IMR-90 (cell line): ENCODE measurements at regions not wholly inside any gene's neighbourhood (a gene's known extent, or its start where the extent isn't known, plus 50 kb on each side); places are given as distances from the start of the nearest gene placed in this dataset.

ENCODE experiments used
- ATAC-seq: fragments of 200-7000 bp; cut with Tn5 transposase; 2 replicates; pipeline ENCODE4 v1.9.1; 2020; ENCODE audit warnings: low read depth, mild to moderate bottlenecking, moderate library complexity
- BruUV-seq: library from RNA; stranded (reverse); fragments of 400-500 nt; replicated peaks from 2 replicates; lab custom pipeline; 2021; lab: Mats Ljungman, UMichigan
- CTCF ChIA-PET: fragments of 300-600 bp; formaldehyde crosslinking; extraction: SDS; loops from one replicate; lab custom pipeline; 2021; ENCODE audit warnings: antibody characterized with exemption; lab: Yijun Ruan, JAX
- POLR2A ChIA-PET: fragments of 300-600 bp; sonication (Branson Sonifier 250); formaldehyde crosslinking; loops from one replicate; lab custom pipeline; 2022; ENCODE audit warnings: antibody characterized with exemption; ENCODE audit not compliant: unreplicated experiment; lab: Charles Lee
- DNase-seq: peaks from one replicate; pipeline ENCODE4 v3.0.0; 2013
- H2AFZ ChIP-seq: replicated peaks from 2 replicates; pipeline ENCODE3; 2013; ENCODE audit warnings: low read length, mild to moderate bottlenecking; ENCODE audit not compliant: poor library complexity
- H2AK5ac ChIP-seq: 2 replicates; pipeline ENCODE4 v1.6.1; 2013; ENCODE audit warnings: low read depth, low read length, inconsistent platforms
- H2AK9ac ChIP-seq: replicated peaks from 2 replicates; pipeline ENCODE3; 2013; ENCODE audit warnings: mild to moderate bottlenecking, low read depth, low read length, moderate library complexity; ENCODE audit not compliant: poor library complexity
- H2BK120ac ChIP-seq: 2 replicates; pipeline ENCODE4 v1.6.1; 2013; ENCODE audit warnings: low read depth, low read length, inconsistent platforms
- H2BK15ac ChIP-seq: 3 replicates; pipeline ENCODE4 v1.6.1; 2013; ENCODE audit warnings: low read depth, low read length, inconsistent platforms
- H2BK20ac ChIP-seq: 2 replicates; pipeline ENCODE4 v1.6.1; 2013; ENCODE audit warnings: low read depth, mild to moderate bottlenecking, inconsistent platforms, low read length, moderate library complexity
- H2BK5ac ChIP-seq: 2 replicates; pipeline ENCODE4 v1.6.1; 2013; ENCODE audit warnings: mild to moderate bottlenecking, low read depth, low read length, inconsistent platforms; ENCODE audit not compliant: poor library complexity, severe bottlenecking
- H3K14ac ChIP-seq: replicated peaks from 2 replicates; pipeline ENCODE4 v1.6.1; 2013; ENCODE audit warnings: low read depth, low read length, inconsistent platforms
- H3K18ac ChIP-seq: 2 replicates; pipeline ENCODE4 v1.6.1; 2013; ENCODE audit warnings: low read depth, low read length, control low read depth
- H3K23ac ChIP-seq: 2 replicates; pipeline ENCODE4 v1.6.1; 2013; ENCODE audit warnings: low read depth, low read length, inconsistent platforms
- H3K27ac ChIP-seq: 2 replicates; pipeline ENCODE4 v1.5.1; 2013; ENCODE audit warnings: mild to moderate bottlenecking, control low read depth, low read length; ENCODE audit not compliant: insufficient read depth
- H3K27me3 ChIP-seq: 2 replicates; pipeline ENCODE4 v1.6.1; 2013; ENCODE audit warnings: low read length; ENCODE audit not compliant: control insufficient read depth, insufficient read depth
- H3K36me3 ChIP-seq: 2 replicates; pipeline ENCODE4 v1.6.1; 2013; ENCODE audit warnings: low read length, mixed read lengths; ENCODE audit not compliant: control insufficient read depth, insufficient read depth
- H3K4ac ChIP-seq: 2 replicates; pipeline ENCODE4 v1.6.1; 2013; ENCODE audit warnings: low read depth, low read length, inconsistent platforms
- H3K4me1 ChIP-seq: 2 replicates; pipeline ENCODE4 v1.6.1; 2013; ENCODE audit warnings: low read length, mixed read lengths; ENCODE audit not compliant: control insufficient read depth, insufficient read depth
- H3K4me2 ChIP-seq: 2 replicates; pipeline ENCODE4 v1.6.1; 2013; ENCODE audit warnings: low read depth, mild to moderate bottlenecking, control low read depth, low read length, moderate library complexity
- H3K4me3 ChIP-seq: 2 replicates; pipeline ENCODE4 v1.5.1; 2013; ENCODE audit warnings: low read depth, mild to moderate bottlenecking, control low read depth, low read length, moderate library complexity; ENCODE audit not compliant: insufficient read depth
- H3K56ac ChIP-seq: 2 replicates; pipeline ENCODE4 v1.6.1; 2013; ENCODE audit warnings: low read length, inconsistent platforms; ENCODE audit not compliant: insufficient read depth; ENCODE audit errors: extremely low read depth
- H3K79me1 ChIP-seq, 2 experiments: 2 replicates each; pipeline ENCODE4 v1.6.1; 2013; ENCODE audit warnings: low read length in 2 of 2, inconsistent platforms in 1 of 2, low read depth in 1 of 2
- H3K9ac ChIP-seq: 2 replicates; pipeline ENCODE4 v1.6.1; 2013; ENCODE audit warnings: low read depth, low read length, control low read depth
- H3K9me1 ChIP-seq: 2 replicates; pipeline ENCODE4 v1.6.1; 2013; ENCODE audit warnings: low read length, inconsistent platforms; ENCODE audit not compliant: insufficient read depth
- H3K9me3 ChIP-seq: 2 replicates; pipeline ENCODE4 v1.6.1; 2013; ENCODE audit warnings: low read length; ENCODE audit not compliant: control insufficient read depth, insufficient read depth
- H4K20me1 ChIP-seq: 2 replicates; pipeline ENCODE4 v1.6.1; 2013; ENCODE audit warnings: low read length, inconsistent platforms; ENCODE audit not compliant: insufficient read depth
- H4K5ac ChIP-seq: 2 replicates; pipeline ENCODE4 v1.6.1; 2013; ENCODE audit warnings: mild to moderate bottlenecking, low read depth, low read length, control low read depth
- H4K8ac ChIP-seq, 2 experiments: 2 replicates each; pipeline ENCODE4 v1.6.1; 2013; ENCODE audit warnings: low read depth in 2 of 2, low read length in 2 of 2, control low read depth in 1 of 2, inconsistent platforms in 1 of 2
- H4K91ac ChIP-seq: 2 replicates; pipeline ENCODE4 v1.6.1; 2013; ENCODE audit warnings: low read depth, low read length, inconsistent platforms; ENCODE audit not compliant: insufficient read depth
- BHLHE40 ChIP-seq: fragments of 150-350 bp; IDR thresholded peaks from 2 replicates; pipeline ENCODE4 v1.6.1; 2016; ENCODE audit warnings: mild to moderate bottlenecking, low read depth, low read length
- CEBPB ChIP-seq: IDR thresholded peaks from 2 replicates; pipeline ENCODE4 v1.6.1; 2012; ENCODE audit warnings: low read depth, low read length, improper control_type of control experiment
- CHD1 ChIP-seq: IDR thresholded peaks from 2 replicates; pipeline ENCODE4 v1.6.1; 2012; ENCODE audit warnings: low read depth, low read length, improper control_type of control experiment
- CTCF ChIP-seq: conservative IDR thresholded peaks from 2 replicates; pipeline ENCODE4 v1.5.1; 2012; ENCODE audit warnings: mild to moderate bottlenecking, low read depth, low read length, improper control_type of control experiment
- ELK1 ChIP-seq: fragments of 150-350 bp; IDR thresholded peaks from 2 replicates; pipeline ENCODE4 v1.6.1; 2016; ENCODE audit warnings: low read depth, mild to moderate bottlenecking, low read length, moderate library complexity, borderline replicate concordance
- FOS ChIP-seq: fragments of 150-350 bp; IDR thresholded peaks from 2 replicates; pipeline ENCODE4 v1.6.1; 2016; ENCODE audit warnings: low read depth, low read length
- MAFK ChIP-seq: IDR thresholded peaks from 2 replicates; pipeline ENCODE4 v1.6.1; 2012; ENCODE audit warnings: low read depth, low read length, improper control_type of control experiment
- MAZ ChIP-seq: IDR thresholded peaks from 2 replicates; pipeline ENCODE4 v1.6.1; 2012; ENCODE audit warnings: low read depth, mild to moderate bottlenecking, low read length, improper control_type of control experiment, moderate library complexity, borderline replicate concordance
- MXI1 ChIP-seq: IDR thresholded peaks from 2 replicates; pipeline ENCODE4 v1.6.1; 2012; ENCODE audit warnings: low read depth, mild to moderate bottlenecking, low read length, moderate library complexity, borderline replicate concordance
- NFE2L2 ChIP-seq: fragments of 150-350 bp; IDR thresholded peaks from 2 replicates; pipeline ENCODE4 v1.6.1; 2016; ENCODE audit warnings: low read depth, mild to moderate bottlenecking, low read length
- RCOR1 ChIP-seq: IDR thresholded peaks from 2 replicates; pipeline ENCODE4 v1.6.1; 2012; ENCODE audit warnings: mild to moderate bottlenecking, low read length, improper control_type of control experiment; ENCODE audit not compliant: insufficient replicate concordance
- SMC3 ChIP-seq: fragments of 150-350 bp; IDR thresholded peaks from 2 replicates; pipeline ENCODE4 v1.6.1; 2016; ENCODE audit warnings: low read depth, mild to moderate bottlenecking, antibody characterized with exemption, low read length, moderate library complexity
- USF2 ChIP-seq: fragments of 150-350 bp; IDR thresholded peaks from 2 replicates; pipeline ENCODE4 v1.6.1; 2017; ENCODE audit warnings: mild to moderate bottlenecking, antibody characterized with exemption, low read length, low read depth
- WGBS, 2 experiments: methylation state at CpG; one replicate each; pipeline versions ENCODE4 v1.1.5 to v1.1.7; 2013; ENCODE audit warnings: missing lambda C conversion rate in 2 of 2; ENCODE audit not compliant: insufficient read length in 1 of 2; ENCODE audit errors: extremely low coverage in 2 of 2; 5-methylcytosine and 5-hydroxymethylcytosine counted together
- dilution Hi-C: fragments of 300-500 bp; cut with HindIII; formaldehyde crosslinking; loops from one replicate; pipeline ENCODE4 v1.14.3; 2018; ENCODE audit warnings: low sequenced_read_pairs; ENCODE audit not compliant: unreplicated experiment
- in situ Hi-C: fragments of 300-500 bp; cut with MboI; formaldehyde crosslinking; loops from 3 replicates; pipeline ENCODE4 v1.14.3; 2019; ENCODE audit warnings: low sequenced_read_pairs, inconsistent platforms, mixed read lengths
- intact Hi-C: fragments of 100-400 bp; cut with micrococcal nuclease; formaldehyde crosslinking; loops from 2 replicates; pipeline ENCODE4 v1.10.0; 2022

- ChIA-PET CTCF (no interaction called here), POLR2A (no interaction called here)
- BruUV-seq: no TSS peak
- no peak overlapping the region for H2AK9ac ChIP-seq
- intact Hi-C loops: no loop called here
- H3K4me3 ChIP-seq: no peak overlapping the region
- no peak overlapping the region for H2BK20ac ChIP-seq
- H3K4ac ChIP-seq: no peak overlapping the region
- H4K20me1 ChIP-seq: no peaks in the 10 kb centered on the region
- 0 out of 2 replicates have a peak overlapping the region, but pooled peaks have one; percentile 3 for H3K23ac ChIP-seq
- H2BK5ac ChIP-seq: no peak overlapping the region
- DNase-seq: no peak
- no peak overlapping the region for H3K4me2 ChIP-seq
- no peaks in the 10 kb centered on the region for H3K9me1 ChIP-seq
- no peaks in the 10 kb centered on the region for H3K9me3 ChIP-seq
- H3K79me1 ChIP-seq: no peaks in the 10 kb centered on the region
- H3K4me1 ChIP-seq: no peaks in the 10 kb centered on the region
- dilution Hi-C loops: no loop called here
- H4K8ac ChIP-seq: no peak overlapping the region
- in situ Hi-C loops: no loop called here
- no peak overlapping the region for H2BK15ac ChIP-seq
- no peak overlapping the region for H3K14ac ChIP-seq
- no peak overlapping the region for H4K91ac ChIP-seq
- no peak overlapping the region for H2AFZ ChIP-seq
- H3K27me3 ChIP-seq: peaks cover 4% of the 10 kb centered on the region
- no peak; the same call in 1 of the 2 replicates for ATAC-seq
- H3K56ac ChIP-seq: no peak overlapping the region
- H2AK5ac ChIP-seq: no peak overlapping the region
- no peak overlapping the region for H3K9ac ChIP-seq
- no peak overlapping the region for H4K5ac ChIP-seq
- no peak overlapping the region for H3K18ac ChIP-seq
- 100% methylated on average over 1 of the region's 9 CpGs; no CpG with 5 or more reads in 1 of the 2 experiments for WGBS, 2 experiments
- H3K36me3 ChIP-seq: no peaks in the 10 kb centered on the region
- H3K27ac ChIP-seq: no peak overlapping the region
- H2BK120ac ChIP-seq: no peak overlapping the region
- no peak for TF ChIP-seq FOS
- TF ChIP-seq SMC3: no peak
- no peak for TF ChIP-seq USF2
- TF ChIP-seq CEBPB: no peak
- TF ChIP-seq ELK1: no peak
- TF ChIP-seq CHD1: no peak
- TF ChIP-seq BHLHE40: no peak
- no peak for TF ChIP-seq MXI1
- no peak for TF ChIP-seq CTCF
- TF ChIP-seq MAZ: no peak
- TF ChIP-seq RCOR1: no peak
- no peak for TF ChIP-seq MAFK
- TF ChIP-seq NFE2L2: no peak
These were observed 141.6 kb downstream of the KCNJ12 start for GRCh38 chr17:21517538-21518293.
